Esophagus squamous epithelium (tissue), 4 donors: ENCODE measurements at regions not wholly inside any gene's neighbourhood (a gene's known extent, or its start where the extent isn't known, plus 50 kb on each side); places are given as distances from the start of the nearest gene placed in this dataset.

Source experiments
- POLR2A ChIP-seq, 4 donors: fragments of 450-650 bp; IDR thresholded peaks; one replicate each; pipeline ENCODE4 v1.6.1; 2017; ENCODE audit warnings: antibody characterized with exemption in 4 of 4, mild to moderate bottlenecking in 4 of 4, moderate library complexity in 3 of 4
- TF ChIP-seq, protein P1 (sequence below), 6 experiments: fragments of 450-650 bp in 4 of 6; fragments of 200-600 bp in 2 of 6; sonication (generic) in 2 of 6; IDR thresholded peaks; one replicate each; pipeline ENCODE4 v1.5.1; 2016 to 2019; ENCODE audit warnings: antibody characterized with exemption in 6 of 6, mild to moderate bottlenecking in 4 of 6, moderate library complexity in 4 of 6

- no peak for TF ChIP-seq POLR2A (IDR thresholded peaks at IDR 0.05)
- TF ChIP-seq, protein P1, sequence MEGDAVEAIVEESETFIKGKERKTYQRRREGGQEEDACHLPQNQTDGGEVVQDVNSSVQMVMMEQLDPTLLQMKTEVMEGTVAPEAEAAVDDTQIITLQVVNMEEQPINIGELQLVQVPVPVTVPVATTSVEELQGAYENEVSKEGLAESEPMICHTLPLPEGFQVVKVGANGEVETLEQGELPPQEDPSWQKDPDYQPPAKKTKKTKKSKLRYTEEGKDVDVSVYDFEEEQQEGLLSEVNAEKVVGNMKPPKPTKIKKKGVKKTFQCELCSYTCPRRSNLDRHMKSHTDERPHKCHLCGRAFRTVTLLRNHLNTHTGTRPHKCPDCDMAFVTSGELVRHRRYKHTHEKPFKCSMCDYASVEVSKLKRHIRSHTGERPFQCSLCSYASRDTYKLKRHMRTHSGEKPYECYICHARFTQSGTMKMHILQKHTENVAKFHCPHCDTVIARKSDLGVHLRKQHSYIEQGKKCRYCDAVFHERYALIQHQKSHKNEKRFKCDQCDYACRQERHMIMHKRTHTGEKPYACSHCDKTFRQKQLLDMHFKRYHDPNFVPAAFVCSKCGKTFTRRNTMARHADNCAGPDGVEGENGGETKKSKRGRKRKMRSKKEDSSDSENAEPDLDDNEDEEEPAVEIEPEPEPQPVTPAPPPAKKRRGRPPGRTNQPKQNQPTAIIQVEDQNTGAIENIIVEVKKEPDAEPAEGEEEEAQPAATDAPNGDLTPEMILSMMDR (IDR thresholded peaks at IDR 0.05) = no peak
Measured at GRCh38 chr6:155645325-155645724, 189.7 kb upstream of the NOX3 start.
